GM18520 (cell line): ENCODE measurements at regions not wholly inside any gene's neighbourhood (a gene's known extent, or its start where the extent isn't known, plus 50 kb on each side); places are given as distances from the start of the nearest gene placed in this dataset.
"Not testable (repeated sequence)": the region's sequence is repeated elsewhere in the genome, so short reads cannot be mapped to it uniquely, and the experiment has no call there.

Experiments used
- ATAC-seq: cut with Tn5 transposase; IDR thresholded peaks from one replicate; pipeline ENCODE4 v1.9.1; 2021; ENCODE audit not compliant: unreplicated experiment

- no peak for ATAC-seq
Measured at GRCh38 chr14:30417121-30417520, 141.8 kb upstream of the G2E3 start.

- no peak for ATAC-seq
Measured at GRCh38 chr14:30417999-30418398, 141.0 kb upstream of the G2E3 start.

- ATAC-seq: no peak
Measured at GRCh38 chr14:30419037-30419436, 139.9 kb upstream of the G2E3 start.

- no peak for ATAC-seq
Measured at GRCh38 chr14:30420515-30420914, 138.4 kb upstream of the G2E3 start.

GRCh38 chr14:30426463-30426862 lies 132.5 kb upstream of the G2E3 start:
- no peak for ATAC-seq

GRCh38 chr14:30427401-30427800 lies 131.6 kb upstream of the G2E3 start:
- ATAC-seq: no peak

GRCh38 chr14:30427846-30428245 lies 131.1 kb upstream of the G2E3 start:
- ATAC-seq: no peak

GRCh38 chr14:30431552-30431951 lies 127.4 kb upstream of the G2E3 start:
- no peak for ATAC-seq

- no peak for ATAC-seq
Measured at GRCh38 chr14:30440961-30441360, 118.0 kb upstream of the G2E3 start.

GRCh38 chr14:30443368-30444007 lies 115.5 kb upstream of the G2E3 start:
- ATAC-seq: no peak

- ATAC-seq: no peak
Measured at GRCh38 chr14:30444451-30444850, 114.5 kb upstream of the G2E3 start.

- ATAC-seq: no peak
Measured at GRCh38 chr14:30445011-30445793, 113.8 kb upstream of the G2E3 start.

- no peak for ATAC-seq
Measured at GRCh38 chr14:30445852-30446251, 113.1 kb upstream of the G2E3 start.

GRCh38 chr14:30450631-30451545 lies 108.1 kb upstream of the G2E3 start:
- no peak for ATAC-seq

- ATAC-seq: no peak
Measured at GRCh38 chr14:30456296-30456695, 102.7 kb upstream of the G2E3 start.

GRCh38 chr14:30462358-30462757 lies 96.6 kb upstream of the G2E3 start:
- no peak for ATAC-seq

GRCh38 chr14:30464481-30464880 lies 94.5 kb upstream of the G2E3 start:
- no peak for ATAC-seq

- no peak for ATAC-seq
Measured at GRCh38 chr14:30468354-30468753, 90.6 kb upstream of the G2E3 start.

- ATAC-seq: no peak
Measured at GRCh38 chr14:30471980-30472379, 87.0 kb upstream of the G2E3 start.

GRCh38 chr14:30473846-30474696 lies 84.9 kb upstream of the G2E3 start:
- ATAC-seq: not testable (repeated sequence)

GRCh38 chr14:30482276-30482675 lies 76.7 kb upstream of the G2E3 start:
- ATAC-seq: no peak
